ENCODE measurements at regions not wholly inside any gene's neighbourhood (a gene's known extent, or its start where the extent isn't known, plus 50 kb on each side); places are given as distances from the start of the nearest gene placed in this dataset.
"Not testable (repeated sequence)": the region's sequence is repeated elsewhere in the genome, so short reads cannot be mapped to it uniquely, and the experiment has no call there.

DNA sequence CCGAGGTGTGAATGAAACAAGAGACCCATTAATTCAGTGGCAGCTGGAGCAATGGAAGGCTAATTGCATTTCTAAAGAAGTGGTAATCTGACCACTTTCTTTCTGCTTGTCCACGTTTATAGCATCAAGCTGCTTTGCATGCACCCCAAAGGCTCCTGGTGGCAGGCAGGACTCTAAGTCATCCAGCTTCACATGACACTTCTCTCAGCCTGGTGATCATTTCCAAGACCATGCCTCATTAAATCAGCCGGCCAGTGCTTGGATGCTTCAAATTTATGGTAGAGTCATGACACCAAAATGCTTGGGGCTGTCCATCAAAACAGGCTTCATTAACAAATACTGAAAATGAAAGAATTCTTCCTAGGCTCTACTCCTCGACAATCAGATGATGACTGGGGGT, 614.9 kb downstream of the DOK5 start:
- DNase-seq (ENCODE audit: low read depth, low spot score): no peak

GRCh38 chr20:55086421-55086820, 611.0 kb downstream of the DOK5 start:
- DNase-seq (ENCODE audit: low read depth, low spot score): no peak

DNA sequence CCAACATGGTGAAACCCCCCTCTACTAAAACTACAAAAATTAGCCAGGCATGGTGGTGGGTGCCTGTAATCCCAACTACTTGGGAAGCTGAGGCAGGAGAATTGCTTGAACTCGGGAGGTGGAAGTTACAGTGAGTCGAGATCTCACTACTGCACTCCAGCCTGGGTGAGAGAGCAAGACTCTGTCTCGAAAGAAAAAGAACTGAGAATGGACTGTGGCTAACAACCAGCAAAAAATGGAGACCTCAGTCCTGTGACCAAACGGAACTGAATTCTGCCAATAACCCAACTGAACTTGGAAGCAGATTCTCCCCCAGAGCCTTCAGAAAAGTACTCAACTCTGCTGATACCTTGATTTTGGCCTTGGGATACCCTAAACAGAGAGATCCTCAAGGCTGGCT, 604.5 kb downstream of the DOK5 start:
- DNase-seq (ENCODE audit: low read depth, low spot score): no peak

DNA sequence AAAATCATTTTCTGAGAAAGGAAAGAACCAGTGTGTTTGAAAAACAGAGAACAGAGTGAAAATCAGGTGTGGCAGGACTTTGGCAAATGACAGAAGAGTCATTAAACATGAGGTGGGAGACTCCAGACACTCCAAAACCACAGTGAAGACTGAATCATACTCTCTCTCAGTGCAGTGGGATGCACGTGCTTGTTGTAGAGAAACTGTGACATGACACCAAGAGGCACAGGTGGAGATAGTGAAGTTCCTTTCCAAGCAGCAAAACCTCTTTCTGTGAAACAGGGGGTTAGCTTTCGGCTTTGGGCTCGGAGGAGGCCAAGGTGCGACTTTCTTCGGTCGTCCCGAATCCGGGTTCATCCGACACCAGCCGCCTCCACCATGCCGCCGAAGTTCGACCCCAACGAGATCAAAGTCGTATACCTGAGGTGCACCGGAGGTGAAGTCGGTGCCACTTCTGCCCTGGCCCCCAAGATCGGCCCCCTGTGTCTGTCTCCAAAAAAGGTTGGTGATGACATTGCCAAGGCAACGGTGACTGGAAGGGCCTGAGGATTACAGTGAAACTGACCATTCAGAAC, 599.0 kb downstream of the DOK5 start:
- not testable (repeated sequence) for DNase-seq (ENCODE audit: low read depth, low spot score)

- DNase-seq (ENCODE audit: low read depth, low spot score): no peak
Observed at GRCh38 chr20:55070001-55070400, 594.6 kb downstream of the DOK5 start.

GRCh38 chr20:55067158-55067825, 591.9 kb downstream of the DOK5 start:
- DNase-seq (ENCODE audit: low read depth, low spot score): peak; percentile 65

- DNase-seq (ENCODE audit: low read depth, low spot score): no peak
Observed at GRCh38 chr20:55058938-55059337, 583.5 kb downstream of the DOK5 start.

DNA sequence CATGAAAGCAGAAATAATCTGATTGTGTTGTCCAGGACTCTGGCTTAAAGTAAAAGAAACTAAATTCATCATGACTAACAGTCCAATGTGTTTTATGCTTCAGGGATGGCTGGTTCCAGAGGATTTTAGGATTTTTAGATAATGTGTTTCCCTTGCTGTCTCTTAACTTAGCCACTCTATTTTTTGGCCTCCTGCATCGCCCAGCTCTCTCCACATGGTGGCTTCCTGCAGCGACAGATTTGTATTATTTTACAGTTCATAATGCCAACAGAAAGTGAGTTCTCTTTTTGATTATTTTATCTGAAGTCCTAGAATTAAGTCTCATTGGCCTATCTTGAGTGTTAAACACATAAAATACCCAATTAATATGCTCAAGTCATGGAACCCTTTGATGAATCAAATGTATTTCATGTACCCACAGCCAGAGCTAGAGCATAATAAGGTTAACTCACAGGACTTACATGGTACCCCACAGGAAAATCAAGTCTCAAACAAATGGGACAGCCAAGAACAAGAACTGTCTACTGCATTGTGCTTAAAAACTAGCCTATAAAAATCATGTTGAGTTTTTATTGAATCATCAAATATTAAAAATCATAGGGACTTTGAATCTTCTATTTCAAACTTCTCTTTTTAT, 582.5 kb downstream of the DOK5 start:
- no peak for DNase-seq (ENCODE audit: low read depth, low spot score)

DNA sequence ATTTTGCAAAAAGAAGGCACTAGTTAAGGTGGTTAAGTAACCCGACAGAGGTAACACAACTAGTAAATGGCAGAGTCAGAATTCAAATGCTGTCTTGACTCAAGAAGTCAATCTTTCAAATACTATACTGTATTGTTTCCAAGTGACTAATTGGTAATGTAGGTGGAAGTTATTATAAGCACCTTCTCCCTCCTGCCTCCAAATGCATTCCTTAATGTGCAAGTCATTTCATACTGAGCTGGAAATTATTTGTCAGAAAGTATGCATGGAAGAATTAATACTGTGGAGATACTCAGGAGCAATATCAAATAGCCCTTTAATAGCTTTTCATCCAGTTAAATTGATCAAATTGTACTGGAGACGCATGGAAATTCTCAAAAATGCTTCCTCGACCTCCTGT, 579.1 kb downstream of the DOK5 start:
- no peak for DNase-seq (ENCODE audit: low read depth, low spot score)

- no peak for DNase-seq (ENCODE audit: low read depth, low spot score)
Observed at GRCh38 chr20:55053389-55053788, 578.0 kb downstream of the DOK5 start.

- DNase-seq (ENCODE audit: low read depth, low spot score): no peak
Observed at GRCh38 chr20:55052459-55052858, 577.1 kb downstream of the DOK5 start.

GRCh38 chr20:55038684-55039083, 563.3 kb downstream of the DOK5 start:
- no peak for DNase-seq (ENCODE audit: low read depth, low spot score)

DNA sequence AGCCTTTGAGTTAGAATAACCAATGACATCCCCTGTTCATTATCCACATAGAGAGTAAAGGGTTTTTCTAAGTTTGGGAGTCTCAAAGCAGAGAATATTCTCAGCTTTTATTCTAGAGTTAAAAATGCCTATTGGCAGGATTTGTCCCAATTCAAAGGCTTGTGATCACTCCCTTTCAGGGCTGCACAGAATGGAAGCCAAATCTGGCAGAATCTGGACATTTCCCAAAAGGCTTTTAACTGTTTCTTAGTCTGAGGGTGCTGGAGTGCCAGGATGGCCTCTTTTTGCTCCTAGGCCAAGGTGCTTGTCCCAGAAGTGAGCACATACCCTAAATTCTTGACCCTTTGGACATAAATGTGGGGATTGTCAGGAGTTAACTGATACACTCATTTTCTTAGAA, 556.6 kb downstream of the DOK5 start:
- DNase-seq (ENCODE audit: low read depth, low spot score): no peak

DNA sequence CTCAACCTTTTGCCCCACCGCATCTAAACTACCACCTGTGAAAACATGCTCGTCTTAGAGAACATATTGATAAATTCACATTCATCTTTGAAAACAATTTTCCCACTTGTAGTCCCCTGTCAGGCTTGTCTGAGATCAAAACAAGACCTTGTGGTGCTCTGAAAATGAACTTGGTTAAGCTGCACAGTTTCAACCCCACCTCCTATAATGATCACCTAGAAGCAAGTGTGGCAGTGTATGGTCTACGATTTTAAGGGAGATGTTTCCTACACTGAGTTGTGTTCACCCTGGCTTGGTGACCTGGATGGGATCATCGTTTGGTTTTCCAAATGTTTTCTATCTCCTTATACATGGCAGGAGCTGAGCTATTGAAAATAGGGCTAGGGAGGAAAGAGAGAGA, 539.4 kb downstream of the DOK5 start:
- no peak for DNase-seq (ENCODE audit: low read depth, low spot score)

GRCh38 chr20:55010761-55011160, 535.4 kb downstream of the DOK5 start:
- DNase-seq (ENCODE audit: low read depth, low spot score): no peak

DNA sequence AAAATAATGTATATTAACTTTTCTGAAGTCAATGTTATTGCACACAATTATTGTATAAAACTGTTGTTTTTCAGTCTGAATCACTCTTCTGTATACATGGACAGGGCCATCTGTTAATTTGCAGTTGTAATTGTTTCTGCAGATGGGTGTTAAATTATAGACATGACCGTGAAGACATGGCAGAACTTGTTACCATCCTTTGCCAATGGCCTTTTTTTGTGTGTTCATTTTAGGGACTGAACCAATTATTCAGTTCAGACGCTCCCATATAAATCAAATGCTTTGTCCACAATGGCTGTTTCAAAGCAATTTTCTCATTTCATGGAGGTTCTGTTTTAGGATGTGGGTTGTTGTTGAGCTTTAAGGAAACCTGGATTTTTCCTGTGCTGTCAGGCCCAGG, 533.7 kb downstream of the DOK5 start:
- DNase-seq (ENCODE audit: low read depth, low spot score): no peak

DNA sequence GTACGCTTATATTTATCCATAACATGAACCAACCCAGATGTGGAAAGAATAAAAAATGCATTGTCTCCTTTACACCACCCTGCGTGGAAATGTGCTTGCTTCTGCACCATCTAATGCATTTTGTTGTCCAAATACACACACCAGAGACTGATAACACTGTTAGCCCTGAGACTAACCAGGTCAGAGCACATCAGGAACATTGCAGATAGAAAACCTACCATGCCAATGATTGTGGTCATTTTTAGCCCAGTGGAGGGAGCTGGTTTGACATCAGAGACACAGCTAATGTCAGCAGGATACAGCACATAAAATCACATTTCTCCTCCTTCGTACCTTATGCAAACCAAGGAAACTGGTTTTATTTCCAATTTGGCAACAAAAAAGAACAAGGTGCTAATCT, 528.7 kb downstream of the DOK5 start:
- no peak for DNase-seq (ENCODE audit: low read depth, low spot score)

DNA sequence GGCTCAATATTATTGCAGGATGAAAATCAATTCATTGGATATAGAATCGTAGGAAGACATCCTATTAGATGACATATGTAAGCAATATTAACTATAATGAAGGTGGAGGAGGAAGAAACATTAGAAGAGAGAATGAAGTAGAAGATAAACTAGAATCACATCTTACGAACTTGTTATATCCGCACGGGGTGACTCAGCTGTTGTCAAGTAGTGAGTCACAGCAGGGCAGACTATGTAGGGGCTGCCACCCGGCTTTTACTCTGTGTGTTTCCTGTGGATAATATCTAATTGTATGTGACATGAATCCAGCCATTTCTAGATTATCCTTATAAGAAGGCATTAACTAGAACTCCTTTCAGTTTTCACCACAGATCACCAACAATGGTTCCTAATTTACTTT, 520.2 kb downstream of the DOK5 start:
- no peak for DNase-seq (ENCODE audit: low read depth, low spot score)

DNA sequence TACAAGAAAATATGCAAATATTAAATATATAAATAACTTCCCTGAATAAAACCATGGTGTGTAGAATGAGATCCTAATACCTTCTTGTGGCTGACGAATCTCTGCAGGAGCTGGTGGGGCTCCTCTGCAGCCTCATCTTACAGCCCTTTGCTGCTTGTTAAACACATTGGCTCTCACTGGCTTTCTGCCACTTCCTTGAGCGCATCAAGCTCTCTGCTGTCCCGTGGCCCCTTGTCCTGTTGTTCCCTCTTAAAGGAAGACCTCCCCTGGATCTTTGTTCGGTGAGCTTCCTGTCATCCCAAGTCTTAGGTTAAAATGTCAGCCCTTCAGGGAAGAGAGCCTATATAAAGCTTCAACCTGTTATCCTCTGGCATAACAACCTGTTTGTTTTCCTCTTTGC, 519.6 kb downstream of the DOK5 start:
- DNase-seq (ENCODE audit: low read depth, low spot score): no peak

DNA sequence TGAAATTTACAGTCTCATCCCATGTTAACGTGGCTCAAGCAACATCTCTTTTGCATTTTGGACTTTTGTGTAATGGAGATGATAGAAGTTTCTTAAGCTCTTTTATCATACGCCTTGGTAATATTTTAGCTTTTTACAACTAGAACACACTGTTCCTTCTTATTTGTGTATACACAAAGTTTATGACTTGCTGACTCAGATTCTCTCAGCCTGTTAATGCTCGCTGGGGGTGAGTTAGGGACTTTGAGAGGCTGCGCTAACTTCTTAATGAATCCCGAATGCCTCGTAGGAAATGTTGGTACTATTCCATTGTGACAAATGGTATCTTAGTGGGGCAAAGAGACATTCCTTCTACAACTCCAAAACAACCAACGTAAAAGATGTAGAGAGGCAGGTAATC, 509.7 kb downstream of the DOK5 start:
- DNase-seq (ENCODE audit: low read depth, low spot score): no peak

GRCh38 chr20:54984104-54984448, 508.7 kb downstream of the DOK5 start:
- no peak for DNase-seq (ENCODE audit: low read depth, low spot score)

- not testable (repeated sequence) for DNase-seq (ENCODE audit: low read depth, low spot score)
Observed at GRCh38 chr20:54983394-54984103, 508.2 kb downstream of the DOK5 start.

DNA sequence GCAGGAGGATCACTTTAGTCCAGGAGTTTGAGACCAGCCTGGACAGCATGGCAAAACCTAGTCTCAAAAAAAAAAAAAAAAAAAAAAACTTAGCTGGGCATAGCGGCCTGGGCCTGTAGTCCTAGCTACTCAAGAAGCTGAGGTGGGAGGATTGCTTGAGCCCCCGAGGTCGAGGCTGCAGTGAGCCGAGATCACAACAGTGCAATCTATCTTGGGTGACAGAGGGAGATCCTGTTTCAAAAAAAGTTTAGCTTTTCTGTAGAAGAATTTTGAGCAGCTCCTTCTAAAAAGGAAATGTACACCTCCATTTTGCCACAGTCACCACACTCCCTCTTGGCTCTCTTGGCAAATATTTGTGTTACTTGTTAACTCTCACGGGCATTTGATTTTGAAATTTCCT, 505.8 kb downstream of the DOK5 start:
- no peak for DNase-seq (ENCODE audit: low read depth, low spot score)

All from pulmonary artery endothelial cell (primary cell).